WTC11 (cell line): ENCODE measurements at regions not wholly inside any gene's neighbourhood (a gene's known extent, or its start where the extent isn't known, plus 50 kb on each side); places are given as distances from the start of the nearest gene placed in this dataset.

ENCODE experiments used
- ATAC-seq: fragments of 200-7000 bp; cut with Tn5 transposase; 2 replicates; pipeline ENCODE4 v1.10.0; 2021; ENCODE audit warnings: mild to moderate bottlenecking, moderate library complexity
- CTCF ChIA-PET: fragments of 300-600 bp; sonication (Branson Sonifier 250); formaldehyde crosslinking; loops from one replicate; lab custom pipeline; 2021; ENCODE audit warnings: antibody characterized with exemption; lab: Charles Lee
- POLR2A ChIA-PET: fragments of 350-600 bp; sonication (Branson Sonifier 250); formaldehyde crosslinking; loops from one replicate; lab custom pipeline; 2021; ENCODE audit warnings: antibody characterized with exemption; lab: Charles Lee
- DNase-seq: peaks from one replicate; pipeline ENCODE4 v3.0.0; 2021; ENCODE audit warnings: low spot score
- H3K27ac Mint-ChIP-seq: 2 replicates; pipeline ENCODE4 v1.8.0; 2021; ENCODE audit warnings: mixed read lengths
- H3K27me3 Mint-ChIP-seq: 2 replicates; pipeline ENCODE4 v1.8.0; 2021; ENCODE audit warnings: low read depth, mild to moderate bottlenecking, moderate library complexity, mixed read lengths
- H3K36me3 Mint-ChIP-seq: 2 replicates; pipeline ENCODE4 v1.8.0; 2021; ENCODE audit warnings: mixed read lengths
- H3K4me1 Mint-ChIP-seq: 2 replicates; pipeline ENCODE4 v1.8.0; 2022; ENCODE audit warnings: mixed read lengths
- H3K4me3 Mint-ChIP-seq: 2 replicates; pipeline ENCODE4 v1.8.0; 2021; ENCODE audit warnings: mild to moderate bottlenecking, moderate library complexity, mixed read lengths
- H3K9me3 Mint-ChIP-seq: 2 replicates; pipeline ENCODE4 v1.8.0; 2021; ENCODE audit warnings: mixed read lengths
- AFF4 ChIP-seq: sonication (generic); formaldehyde crosslinking; IDR thresholded peaks from 2 replicates; pipeline ENCODE4 v1.8.1; 2023; ENCODE audit warnings: mild to moderate bottlenecking, missing genetic modification reagents, borderline replicate concordance
- ATF1 ChIP-seq: sonication (generic); formaldehyde crosslinking; IDR thresholded peaks from 2 replicates; pipeline ENCODE4 v1.8.1; 2023; ENCODE audit warnings: mild to moderate bottlenecking, moderate library complexity, missing genetic modification reagents
- ATF6 ChIP-seq: sonication (generic); formaldehyde crosslinking; IDR thresholded peaks from 2 replicates; pipeline ENCODE4 v1.8.1; 2023; ENCODE audit warnings: mild to moderate bottlenecking, missing genetic modification reagents
- CBFB ChIP-seq: sonication (generic); formaldehyde crosslinking; IDR thresholded peaks from 2 replicates; pipeline ENCODE4 v1.8.1; 2022; ENCODE audit warnings: mild to moderate bottlenecking, low read depth, missing genetic modification reagents
- E2F4 ChIP-seq: sonication (generic); formaldehyde crosslinking; IDR thresholded peaks from 2 replicates; pipeline ENCODE4 v1.8.1; 2022; ENCODE audit warnings: low read depth, mild to moderate bottlenecking, moderate library complexity, missing genetic modification reagents, borderline replicate concordance
- E2F5 ChIP-seq: sonication (generic); formaldehyde crosslinking; IDR thresholded peaks from 2 replicates; pipeline ENCODE4 v1.8.1; 2022; ENCODE audit warnings: mild to moderate bottlenecking, moderate library complexity, missing genetic modification reagents
- EMX1 ChIP-seq: fragments of 250-450 bp; sonication (Bioruptor Pico); IDR thresholded peaks from 2 replicates; pipeline ENCODE4 v1.8.0; 2021; ENCODE audit warnings: mild to moderate bottlenecking
- GRHL2 ChIP-seq: fragments of 250-450 bp; sonication (Bioruptor Pico); IDR thresholded peaks from 2 replicates; pipeline ENCODE4 v1.8.0; 2022; ENCODE audit warnings: mild to moderate bottlenecking, moderate library complexity; ENCODE audit not compliant: insufficient replicate concordance, severe bottlenecking
- HMGXB4 ChIP-seq: sonication (generic); formaldehyde crosslinking; IDR thresholded peaks from 2 replicates; pipeline ENCODE4 v1.8.1; 2023; ENCODE audit warnings: mild to moderate bottlenecking, moderate library complexity, missing genetic modification reagents
- JUN ChIP-seq: sonication (generic); formaldehyde crosslinking; IDR thresholded peaks from 2 replicates; pipeline ENCODE4 v1.8.0; 2023; ENCODE audit warnings: mild to moderate bottlenecking, missing genetic modification reagents
- MAX ChIP-seq: sonication (generic); formaldehyde crosslinking; IDR thresholded peaks from 2 replicates; pipeline ENCODE4 v1.8.0; 2022; ENCODE audit warnings: mild to moderate bottlenecking, missing genetic modification reagents
- NFATC4 ChIP-seq: fragments of 250-450 bp; sonication (Bioruptor Pico); IDR thresholded peaks from 2 replicates; pipeline ENCODE4 v1.9.0; 2021; ENCODE audit warnings: mild to moderate bottlenecking
- NFE2L1 ChIP-seq: sonication (generic); formaldehyde crosslinking; IDR thresholded peaks from 2 replicates; pipeline ENCODE4 v1.8.1; 2023; ENCODE audit warnings: missing genetic modification reagents
- PRRX2 ChIP-seq: fragments of 250-450 bp; sonication (Bioruptor Pico); IDR thresholded peaks from 2 replicates; pipeline ENCODE4 v1.8.0; 2021; ENCODE audit warnings: mild to moderate bottlenecking
- SMAD3 ChIP-seq: sonication (generic); formaldehyde crosslinking; IDR thresholded peaks from 2 replicates; pipeline ENCODE4 v1.8.0; 2022; ENCODE audit warnings: missing genetic modification reagents, mild to moderate bottlenecking, borderline replicate concordance
- TEAD1 ChIP-seq: sonication (generic); formaldehyde crosslinking; IDR thresholded peaks from 2 replicates; pipeline ENCODE4 v1.8.0; 2022; ENCODE audit warnings: mild to moderate bottlenecking, missing genetic modification reagents
- TEAD4 ChIP-seq: sonication (generic); formaldehyde crosslinking; IDR thresholded peaks from 2 replicates; pipeline ENCODE4 v1.8.0; 2022; ENCODE audit warnings: mild to moderate bottlenecking, missing genetic modification reagents
- TP53 ChIP-seq: sonication (generic); formaldehyde crosslinking; IDR thresholded peaks from 2 replicates; pipeline ENCODE4 v1.8.1; 2023; ENCODE audit warnings: mild to moderate bottlenecking, missing genetic modification reagents
- ZMAT4 ChIP-seq: fragments of 250-450 bp; sonication (Bioruptor Pico); IDR thresholded peaks from 2 replicates; pipeline ENCODE4 v1.9.0; 2021; ENCODE audit warnings: mild to moderate bottlenecking
- ZNF317 ChIP-seq: sonication (generic); formaldehyde crosslinking; IDR thresholded peaks from 2 replicates; pipeline ENCODE4 v1.8.1; 2023; ENCODE audit warnings: low read depth, mild to moderate bottlenecking, moderate library complexity, missing genetic modification reagents, borderline replicate concordance
- ZNF396 ChIP-seq: fragments of 250-450 bp; sonication (Bioruptor Pico); IDR thresholded peaks from 2 replicates; pipeline ENCODE4 v1.8.0; 2021; ENCODE audit warnings: mild to moderate bottlenecking, moderate library complexity, borderline replicate concordance
- ZNF416 ChIP-seq: fragments of 250-450 bp; sonication (Bioruptor Pico); IDR thresholded peaks from 2 replicates; pipeline ENCODE4 v1.9.0; 2021; ENCODE audit warnings: mild to moderate bottlenecking, inconsistent platforms

- ChIA-PET POLR2A (no interaction called here), CTCF (no interaction called here)
- peaks cover 55% of the 10 kb centered on the region for H3K4me1 Mint-ChIP-seq
These were observed 92.0 kb downstream of the ZNF608 start for GRCh38 chr5:124654418-124654817.

GRCh38 chr5:124653666-124654065, 92.8 kb downstream of the ZNF608 start:
- ATAC-seq = no peak
- TF ChIP-seq ATF6 = no peak
- TF ChIP-seq TEAD1 = no peak
- no peak for TF ChIP-seq ZNF317 (CRISPR knock-in tag)
- no peak for TF ChIP-seq PRRX2
- TF ChIP-seq E2F4 (CRISPR knock-in tag) = no peak
- no peak for TF ChIP-seq EMX1
- TF ChIP-seq JUN (CRISPR knock-in tag) = no peak
- TF ChIP-seq NFE2L1 (CRISPR knock-in tag) = no peak
- TF ChIP-seq GRHL2 (CRISPR knock-in tag) = no peak
- TF ChIP-seq E2F5 (CRISPR knock-in tag) = no peak
- no peak for TF ChIP-seq TP53
- ChIA-PET POLR2A (interaction anchor here (0.6 kb wide), 1 partner anchor 73 kb away, joined by 4 read pairs; no protein-coding TSS in a partner anchor), CTCF (no interaction called here)
- Mint-ChIP-seq H3K9me3 (no peaks in the 10 kb centered on the region), H3K4me3 (no peak overlapping the region), H3K4me1 (peaks cover 55% of the 10 kb centered on the region), H3K27ac (no peak overlapping the region), H3K36me3 (peaks cover 9% of the 10 kb centered on the region), H3K27me3 (no peaks in the 10 kb centered on the region)
- DNase-seq = no peak

More at GRCh38 chr5:124654418-124654817, 92.0 kb downstream of the ZNF608 start:
- Mint-ChIP-seq H3K9me3 (no peaks in the 10 kb centered on the region), H3K27ac (no peak overlapping the region), H3K36me3 (peaks cover 2% of the 10 kb centered on the region; the same call in 1 of the 2 replicates), H3K27me3 (peaks cover 4% of the 10 kb centered on the region; the same call in 1 of the 2 replicates), H3K4me3 (no peak overlapping the region)
- TF ChIP-seq TEAD4 (CRISPR knock-in tag) (no peak), ZNF416 (no peak), NFATC4 (CRISPR knock-in tag) (no peak), MAX (CRISPR knock-in tag) (no peak), SMAD3 (CRISPR knock-in tag) (no peak), HMGXB4 (CRISPR knock-in tag) (no peak), ZMAT4 (CRISPR knock-in tag) (no peak), TEAD1 (no peak), ATF1 (CRISPR knock-in tag) (no peak), NFE2L1 (CRISPR knock-in tag) (no peak), ZNF396 (no peak), CBFB (CRISPR knock-in tag) (no peak), AFF4 (CRISPR knock-in tag) (no peak)
- DNase-seq (no peak), ATAC-seq (no peak)
